GM21529 (cell line): ENCODE measurements at regions not wholly inside any gene's neighbourhood (a gene's known extent, or its start where the extent isn't known, plus 50 kb on each side); places are given as distances from the start of the nearest gene placed in this dataset.
"Not testable (repeated sequence)": the region's sequence is repeated elsewhere in the genome, so short reads cannot be mapped to it uniquely, and the experiment has no call there.

Experiments
- ATAC-seq: cut with Tn5 transposase; IDR thresholded peaks from one replicate; pipeline ENCODE4 v1.9.1; 2021; ENCODE audit not compliant: unreplicated experiment

DNA sequence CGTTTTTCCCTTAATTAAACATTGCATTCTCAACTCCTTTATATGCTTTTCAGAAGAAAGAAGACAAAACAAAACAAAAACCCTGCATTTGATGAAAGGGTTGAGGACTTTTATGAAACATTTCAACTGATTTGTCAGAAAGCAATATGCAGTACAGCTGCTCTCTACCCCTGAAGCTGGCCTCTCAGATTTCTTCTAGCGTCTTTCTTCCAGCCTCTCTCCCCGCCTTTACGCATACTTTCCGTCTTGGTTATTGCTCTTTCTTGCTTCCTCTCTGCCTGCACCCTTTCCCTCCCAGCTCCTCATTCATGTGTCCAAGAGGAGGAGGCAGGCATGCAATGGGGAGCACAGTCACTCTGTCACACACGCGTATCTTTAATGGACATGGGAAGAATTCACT is 91.0 kb upstream of the COL1A2 start:
- no peak for ATAC-seq

DNA sequence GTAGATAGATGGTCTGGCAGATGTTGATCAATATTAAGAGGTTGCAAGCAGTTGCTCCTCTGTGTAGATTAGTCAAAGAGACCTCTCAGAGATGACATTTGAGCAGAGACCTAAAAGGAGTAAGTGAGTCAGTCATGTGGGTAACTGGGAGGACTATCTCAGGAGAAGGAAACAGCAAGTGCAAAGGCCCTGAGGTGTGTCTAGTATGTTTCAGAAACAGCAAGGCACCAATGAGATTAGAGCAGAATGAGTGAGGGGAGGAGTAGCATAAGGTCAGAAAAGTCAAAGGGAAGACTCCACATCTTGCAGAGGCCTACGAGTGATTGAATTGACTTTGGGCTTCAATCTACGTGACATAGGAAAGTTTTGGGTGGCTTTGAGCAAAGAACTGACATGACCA is 89.8 kb upstream of the COL1A2 start:
- no peak for ATAC-seq

DNA sequence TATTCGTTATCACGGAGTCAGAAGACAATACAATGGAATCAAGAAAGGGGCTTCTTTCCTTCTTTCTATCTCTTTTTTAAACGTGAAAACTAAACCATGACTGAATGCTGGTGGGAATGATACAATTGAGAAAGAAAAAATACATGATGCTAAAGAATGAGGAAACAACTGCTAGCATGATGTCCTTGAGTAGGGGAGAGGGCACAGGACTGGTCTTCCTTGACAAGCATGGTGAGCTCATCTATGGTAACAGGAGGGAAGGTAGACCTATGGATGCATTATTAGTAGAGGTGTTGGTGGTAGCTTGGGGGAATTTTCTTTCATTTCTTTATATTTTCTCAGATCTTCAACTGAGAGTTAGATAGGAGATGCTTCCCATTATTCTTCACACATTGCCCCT is 88.9 kb upstream of the COL1A2 start:
- ATAC-seq = no peak

DNA sequence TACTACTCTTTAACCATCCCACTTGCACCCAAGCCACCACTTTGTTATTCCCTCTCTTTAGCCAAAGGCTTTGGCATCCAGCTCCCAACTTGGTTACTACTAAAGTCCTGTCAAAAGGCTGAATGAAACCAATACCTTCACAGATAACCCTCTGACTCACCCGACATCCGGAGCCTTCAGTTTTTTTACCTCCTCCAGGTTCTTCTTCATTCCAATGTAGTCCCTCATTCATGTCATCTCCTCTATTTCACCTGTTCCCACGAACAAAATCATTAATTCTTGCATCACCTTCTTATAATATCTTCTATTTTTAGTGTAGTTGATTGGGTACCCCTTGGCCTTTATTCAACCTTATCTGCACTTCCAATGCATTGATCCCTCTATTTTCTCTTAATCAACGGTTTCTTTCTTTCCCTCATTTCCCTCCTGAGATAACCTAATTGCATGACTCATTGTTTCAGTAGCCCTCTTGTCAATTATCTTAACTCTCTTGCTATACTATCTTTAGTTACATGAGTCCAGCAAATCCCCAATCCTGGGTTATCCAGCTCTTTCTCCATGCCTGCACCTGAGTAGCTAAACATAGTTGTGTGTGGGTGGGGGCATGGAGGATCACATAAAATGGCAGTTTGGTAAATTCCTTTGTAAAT is 87.2 kb upstream of the COL1A2 start:
- ATAC-seq = no peak

DNA sequence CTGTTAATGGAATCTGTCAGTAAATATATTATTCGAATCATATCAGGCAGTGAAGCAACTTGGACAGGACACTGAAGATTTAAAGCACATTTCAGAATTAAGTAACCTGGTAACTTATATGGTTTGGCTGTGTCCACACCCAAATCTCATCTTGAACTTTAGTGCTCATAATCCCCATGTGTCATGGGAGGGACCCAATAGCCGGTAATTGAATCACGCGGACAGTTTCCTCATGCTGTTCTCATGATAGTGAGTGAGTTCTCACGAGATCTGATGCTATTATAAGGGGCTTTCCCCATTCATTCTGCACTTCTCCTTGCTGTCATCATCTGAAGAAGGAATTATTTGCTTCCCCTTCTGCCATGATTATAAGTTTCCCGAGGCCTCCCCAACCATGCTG is 83.2 kb upstream of the COL1A2 start:
- ATAC-seq = no peak

DNA sequence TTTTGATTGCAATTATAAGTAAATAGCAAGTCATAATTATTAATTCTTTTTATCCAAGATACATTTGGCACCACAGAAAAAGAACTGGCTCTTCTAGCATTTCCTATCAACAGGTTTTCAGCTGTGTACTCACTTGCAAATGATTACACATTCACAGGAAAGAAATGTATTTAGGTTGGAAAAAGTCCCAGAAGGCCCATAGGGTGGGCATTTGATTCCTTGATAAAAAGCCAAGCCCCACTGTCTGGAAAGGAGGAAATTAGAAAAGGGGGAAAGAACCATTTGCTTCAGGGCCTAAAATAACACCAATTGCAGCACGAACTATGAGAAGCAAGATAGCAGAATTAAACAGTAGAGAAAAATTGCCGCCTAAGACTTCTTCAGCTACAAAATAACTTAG is 80.8 kb upstream of the COL1A2 start:
- no peak for ATAC-seq

DNA sequence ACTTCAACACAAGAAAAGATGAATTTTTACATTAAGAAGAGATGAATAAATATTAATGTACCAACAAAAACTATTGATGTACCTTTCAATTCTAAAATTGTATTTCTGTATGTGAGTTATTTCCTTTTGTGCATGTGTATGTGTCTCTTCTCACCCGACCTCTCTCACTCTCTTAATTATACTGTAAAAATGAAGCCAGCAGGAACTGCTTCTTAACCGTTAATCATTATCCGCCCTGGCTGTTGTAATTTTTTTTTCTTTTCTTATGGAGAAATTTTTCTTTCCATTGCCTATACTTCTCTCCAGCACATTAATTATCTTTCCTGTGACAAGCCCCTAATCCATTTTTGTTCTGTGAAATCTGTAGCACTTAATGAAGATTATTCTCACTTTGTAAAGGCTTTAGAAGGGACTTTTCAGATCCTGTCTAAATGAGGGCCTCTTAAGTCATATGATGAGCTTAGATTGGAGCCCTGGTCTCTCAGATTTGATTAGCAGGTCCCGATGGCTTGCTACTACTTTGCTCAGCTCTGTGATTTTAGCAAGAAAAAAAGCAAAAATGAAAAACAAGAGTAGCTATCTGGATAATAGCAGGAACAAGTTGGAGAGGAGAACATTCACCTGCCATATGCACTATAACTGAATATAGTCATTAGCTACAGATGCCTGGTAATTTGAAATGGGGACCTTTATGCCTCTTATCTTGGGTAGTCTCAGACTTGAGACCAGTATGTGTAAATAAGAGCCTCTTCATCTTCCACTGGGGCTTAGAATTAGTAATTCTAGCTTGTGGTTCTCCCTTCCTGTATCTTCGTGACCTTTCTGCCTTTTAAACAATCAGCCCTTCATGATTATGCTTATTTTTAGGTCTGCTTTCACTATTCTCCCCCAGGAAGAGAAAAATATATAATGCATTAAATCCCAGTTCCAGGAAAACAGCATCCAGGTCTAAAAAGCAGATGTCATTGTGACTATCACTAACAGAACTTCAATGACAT is 80.0 kb upstream of the COL1A2 start:
- no peak for ATAC-seq

DNA sequence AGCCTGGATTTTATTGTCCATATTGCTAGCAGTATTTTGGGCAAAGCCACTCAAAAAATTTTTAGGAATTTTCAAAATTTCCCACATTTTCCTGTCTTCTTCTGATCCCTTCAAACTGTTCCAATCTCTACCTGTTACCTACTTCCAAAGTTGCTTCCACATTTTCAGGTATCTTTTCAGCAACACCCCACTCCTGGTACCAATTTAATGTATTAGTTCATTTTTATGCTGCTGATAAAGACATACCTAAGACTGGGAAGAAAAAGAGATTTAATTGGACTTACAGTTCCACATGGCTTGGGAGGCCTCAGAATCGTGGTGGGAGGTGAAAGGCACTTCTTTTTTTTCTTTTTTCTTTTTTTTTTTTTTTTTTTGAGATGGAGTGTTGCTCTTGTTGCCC is 73.6 kb upstream of the COL1A2 start:
- not testable (repeated sequence) for ATAC-seq

DNA sequence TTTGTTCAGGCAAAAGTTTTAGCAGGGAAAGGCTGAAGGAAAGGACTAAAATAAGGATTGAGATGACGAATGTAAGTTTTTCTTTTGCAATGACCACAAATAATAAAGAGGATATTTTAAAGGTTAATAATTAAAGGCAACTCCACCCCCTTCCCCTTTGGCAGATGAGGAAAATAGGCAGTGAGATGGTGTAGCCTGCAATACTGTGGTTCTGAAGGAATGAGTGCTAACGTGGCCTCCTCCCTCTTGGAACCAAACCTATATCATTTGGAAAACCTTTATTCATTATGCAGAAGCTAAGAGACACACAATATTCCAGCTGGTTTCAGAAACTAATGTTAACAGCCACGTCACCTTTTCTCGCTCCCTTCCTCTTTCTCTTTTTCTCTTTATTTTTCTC is 70.9 kb upstream of the COL1A2 start:
- no peak for ATAC-seq

DNA sequence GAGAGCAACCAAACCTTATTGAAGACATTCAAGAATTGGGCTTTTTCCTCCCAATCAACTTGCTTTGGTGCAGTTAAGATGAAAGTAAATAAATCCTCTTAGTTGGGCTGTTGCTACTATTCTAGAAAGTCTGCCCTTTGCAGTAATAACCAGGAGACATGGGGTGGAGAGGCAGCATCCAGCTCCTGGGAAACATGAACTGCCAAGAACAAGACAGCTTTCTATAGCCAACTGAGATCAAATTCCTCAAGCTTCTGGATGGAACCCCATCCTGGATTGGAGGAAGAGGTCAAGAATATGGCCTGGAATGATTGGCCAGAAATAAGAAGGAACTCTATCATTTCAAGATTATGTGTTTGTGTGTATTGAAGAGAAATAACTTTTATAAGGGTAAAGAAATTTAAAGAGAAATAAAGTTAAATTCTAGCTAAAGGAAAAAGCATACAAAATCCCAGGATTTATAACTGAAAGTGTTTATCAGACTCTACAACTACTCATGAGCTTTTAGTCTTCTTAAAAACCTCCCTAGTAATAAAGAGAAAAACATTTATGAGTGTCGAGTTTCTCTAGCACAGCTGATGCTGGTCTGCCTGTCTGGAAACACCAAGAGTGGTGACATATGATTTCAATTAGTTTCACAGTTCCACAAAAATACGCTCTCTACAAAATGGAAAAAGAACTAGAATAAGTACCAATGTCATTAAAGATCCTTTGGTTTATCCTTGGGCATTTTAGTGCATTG is 70.1 kb upstream of the COL1A2 start:
- ATAC-seq = no peak

DNA sequence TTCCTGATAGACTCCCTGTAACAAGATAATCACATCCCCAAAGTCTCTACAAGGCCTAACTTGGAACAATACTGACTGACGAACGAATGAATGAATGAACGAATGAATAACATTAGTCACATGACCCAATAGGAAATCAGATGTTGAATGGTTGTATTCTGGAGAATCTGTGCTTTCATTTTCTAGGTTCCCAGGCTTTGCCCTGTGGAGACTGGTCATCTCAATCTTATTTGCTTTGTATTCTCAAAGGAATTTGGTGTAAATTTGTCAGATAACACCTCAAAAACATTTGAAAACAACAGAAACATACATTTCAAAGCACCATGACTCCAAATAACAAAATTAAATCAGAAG is 69.6 kb upstream of the COL1A2 start:
- ATAC-seq = no peak

DNA sequence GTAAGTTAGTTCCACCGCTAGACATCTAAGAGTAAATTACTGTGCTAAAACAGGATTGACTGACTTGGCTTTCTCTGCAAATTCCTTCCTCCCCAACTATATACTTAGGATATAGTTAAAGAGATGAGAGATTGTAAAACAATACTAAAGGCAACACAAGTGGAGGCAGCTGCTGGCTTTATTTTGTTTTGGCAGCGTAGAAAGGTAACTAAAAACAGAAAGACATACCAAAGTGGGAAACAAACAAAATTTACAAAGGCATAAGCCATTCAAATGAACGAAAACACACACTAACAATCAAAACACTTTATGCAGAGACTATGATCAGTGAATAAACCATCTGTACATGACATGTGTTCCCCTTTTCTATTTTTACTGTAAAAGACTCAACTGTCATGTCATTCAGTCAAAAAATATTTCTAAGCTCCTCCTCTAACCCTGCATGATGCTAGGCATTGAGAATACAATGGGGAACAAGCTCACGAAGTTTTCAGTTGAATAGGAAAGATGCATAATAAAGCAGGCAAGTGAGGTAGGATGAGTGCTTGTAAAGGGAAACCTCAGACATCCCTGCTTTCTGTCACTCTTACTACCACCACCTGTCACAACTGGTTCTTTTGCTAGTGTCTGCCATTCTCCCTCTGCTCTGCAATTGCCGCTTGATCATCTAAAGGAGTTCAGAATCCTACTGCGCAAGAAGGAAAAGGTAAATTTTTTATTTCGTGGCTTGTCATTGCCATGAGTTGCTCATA is 64.2 kb upstream of the COL1A2 start:
- ATAC-seq = no peak

DNA sequence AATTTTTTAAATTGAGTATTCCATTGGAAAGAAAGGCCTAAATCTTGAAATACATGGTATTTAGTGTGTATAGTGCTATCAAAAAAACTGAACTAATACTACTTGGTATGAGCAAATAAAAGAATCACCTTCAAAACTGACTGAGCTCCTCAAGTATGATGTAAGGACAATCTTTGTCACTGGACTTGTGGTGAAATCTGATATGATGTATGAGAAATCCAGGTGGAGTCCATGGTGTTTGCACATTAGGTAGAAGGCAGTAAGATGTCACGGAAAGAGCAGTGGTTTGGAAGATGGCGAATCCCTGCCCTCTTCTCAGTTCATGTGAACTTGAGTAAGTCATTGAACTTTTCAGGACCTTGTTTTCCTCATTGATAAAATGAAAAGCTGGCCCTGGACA is 62.1 kb upstream of the COL1A2 start:
- no peak for ATAC-seq

DNA sequence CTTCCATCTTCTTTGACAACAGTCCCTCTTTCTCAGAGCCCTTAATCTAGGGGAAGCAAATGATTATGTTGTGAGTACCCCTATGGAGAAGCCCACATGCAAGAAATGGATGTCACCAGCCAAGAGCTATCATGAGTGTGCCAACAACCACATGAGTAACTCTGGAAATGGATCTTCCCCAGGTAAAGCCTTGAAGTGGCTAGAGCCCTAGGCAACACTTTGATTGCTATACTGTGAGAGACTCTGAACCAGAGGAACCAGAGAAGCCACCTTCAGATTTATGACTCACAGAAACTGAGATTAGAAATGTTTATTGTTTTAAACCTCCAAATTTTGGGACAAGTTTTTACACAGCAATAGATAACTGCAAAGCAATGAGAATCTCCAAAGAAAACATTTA is 60.9 kb upstream of the COL1A2 start:
- no peak for ATAC-seq

DNA sequence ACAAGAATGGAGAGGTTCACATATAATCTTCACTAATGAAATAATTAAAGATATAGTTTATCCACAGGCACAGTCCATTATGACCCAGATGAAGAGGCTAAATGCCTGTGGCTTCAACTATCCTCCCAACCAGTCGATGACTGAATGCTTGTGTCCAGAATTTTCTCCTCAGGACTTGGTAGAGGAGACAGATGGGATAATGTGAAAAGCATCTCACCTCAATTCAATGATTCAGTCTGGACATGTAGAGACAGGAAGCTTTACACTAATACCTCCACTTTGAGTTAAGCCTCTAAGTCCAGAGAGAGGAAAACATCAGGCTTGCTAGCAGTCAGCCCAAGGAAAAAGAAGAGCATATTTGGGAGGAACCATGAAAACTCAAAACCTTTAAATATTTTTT is 59.1 kb upstream of the COL1A2 start:
- no peak for ATAC-seq

DNA sequence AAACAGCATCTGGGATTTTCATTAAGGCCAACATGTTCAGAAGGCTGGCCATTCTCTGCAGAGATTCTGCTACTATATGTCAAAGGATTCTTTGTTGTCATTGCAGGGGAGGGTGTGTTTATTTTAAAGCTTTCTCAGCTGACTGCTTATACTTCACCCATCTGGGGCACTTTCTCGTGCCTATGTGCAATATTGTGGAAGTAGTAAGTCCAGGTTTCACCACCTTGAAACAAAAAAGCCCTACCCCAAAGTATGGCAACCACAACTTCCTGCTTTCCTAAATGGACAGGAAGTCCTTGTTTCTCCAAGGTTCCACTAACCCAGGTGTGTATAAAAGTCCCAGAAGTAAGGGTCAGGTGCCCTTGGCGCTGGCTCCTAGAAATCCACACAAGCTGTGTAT is 58.7 kb upstream of the COL1A2 start:
- ATAC-seq = no peak

DNA sequence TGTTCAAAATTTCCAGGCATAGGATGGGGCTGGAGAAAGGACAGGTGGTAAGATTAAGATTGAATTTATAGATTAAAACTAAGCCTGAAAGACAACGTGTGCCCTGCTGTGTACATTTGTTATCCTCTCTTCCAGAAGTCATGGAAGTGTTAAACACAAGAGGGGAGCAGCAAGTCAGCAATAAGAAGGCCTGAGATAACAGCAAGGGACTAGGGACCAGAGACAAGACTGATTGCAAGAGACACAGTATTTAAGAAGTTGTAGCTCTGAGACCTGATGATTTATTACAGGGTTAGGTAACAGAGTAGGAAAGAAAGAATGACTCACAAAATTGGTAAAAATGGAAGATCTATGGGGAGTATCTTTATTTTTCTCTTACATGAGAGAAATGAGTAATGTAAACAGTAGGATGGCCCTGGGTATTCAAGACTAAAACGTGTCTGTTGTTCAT is 55.7 kb upstream of the COL1A2 start:
- no peak for ATAC-seq

DNA sequence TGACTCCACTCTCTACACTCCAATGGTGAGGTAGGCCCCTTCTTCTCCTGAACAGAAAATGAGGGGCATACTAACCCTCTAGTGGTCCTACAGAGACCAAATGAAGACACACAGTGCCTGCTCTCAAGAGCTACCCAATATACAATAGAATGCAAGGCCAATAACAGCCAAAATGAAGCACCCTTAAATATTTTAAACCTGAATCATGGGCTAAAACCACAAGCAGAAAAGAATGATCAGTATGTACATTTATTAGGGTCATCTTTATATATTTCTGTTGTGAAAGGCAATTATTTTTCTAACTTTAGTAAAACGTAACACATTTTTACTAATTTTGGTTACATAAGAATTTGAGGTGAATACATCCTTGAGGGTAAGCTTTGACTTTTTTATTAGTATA is 49.9 kb upstream of the COL1A2 start:
- no peak for ATAC-seq
